ENCODE measurements at regions not wholly inside any gene's neighbourhood (a gene's known extent, or its start where the extent isn't known, plus 50 kb on each side); places are given as distances from the start of the nearest gene placed in this dataset.

- H3K4me1 ChIP-seq = peaks cover 0 to 31% (median 3%) of the 10 kb centered on the region in 4 donors
- no peak for ATAC-seq (ENCODE audit: low FRiP score in 2 of 2)
- no peaks in the 10 kb centered on the region for H3K27me3 ChIP-seq
- TF ChIP-seq EP300 (IDR thresholded peaks at IDR 0.05) (no peak), CTCF (IDR thresholded peaks at IDR 0.05) (no peak), POLR2AphosphoS5 (IDR thresholded peaks at IDR 0.05) (no peak), POLR2A (IDR thresholded peaks at IDR 0.05) (no peak)
- H3K9me3 ChIP-seq = no peaks in the 10 kb centered on the region
- no peak overlapping the region for H3K4me3 ChIP-seq
- peak overlapping the region in 3 of 4 donors; percentile 33 to 65 (median 42) for H3K27ac ChIP-seq
- 68 to 85% methylated on average over 7 of the region's 7 CpGs for WGBS, 2 donors
- no peaks in the 10 kb centered on the region for H3K36me3 ChIP-seq
- no peak for DNase-seq
These were observed 192.4 kb downstream of the CD83 start for GRCh38 chr6:14309951-14310445.

DNA sequence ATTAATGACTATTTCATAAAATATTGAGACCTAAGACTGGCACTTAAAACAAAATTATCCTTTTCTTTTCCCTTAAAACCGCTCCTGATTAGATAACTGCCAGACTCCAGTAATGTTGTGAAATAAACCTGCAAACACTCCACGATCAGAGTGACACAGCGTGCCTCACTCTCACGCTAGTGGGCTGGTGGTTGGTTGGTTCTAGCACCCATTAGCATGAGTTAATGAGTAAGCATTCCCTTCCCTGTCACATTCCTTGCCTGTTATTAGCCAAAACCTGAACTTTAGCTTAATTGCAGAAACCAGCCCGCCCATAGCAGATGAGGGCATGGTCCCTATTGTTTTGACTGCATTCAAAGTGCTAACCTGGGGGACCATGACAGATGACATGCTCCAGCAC lies 193.4 kb downstream of the CD83 start:
- WGBS, 2 donors = 39 to 55% methylated on average over 5 of the region's 5 CpGs
- DNase-seq (peak in 1 of 2 donors; percentile 63), ATAC-seq (ENCODE audit: low FRiP score in 2 of 2) (peak; percentile 48 to 79)
- H3K36me3 ChIP-seq = no peaks in the 10 kb centered on the region
- no peaks in the 10 kb centered on the region for H3K27me3 ChIP-seq
- peak overlapping the region in 2 of 4 donors; percentile 24 to 65 for H3K27ac ChIP-seq
- H3K4me1 ChIP-seq = peaks cover 0 to 24% (median 3%) of the 10 kb centered on the region in 4 donors
- no peak overlapping the region for H3K4me3 ChIP-seq
- TF ChIP-seq CTCF (IDR thresholded peaks at IDR 0.05) (no peak), POLR2A (IDR thresholded peaks at IDR 0.05) (no peak), EP300 (IDR thresholded peaks at IDR 0.05) (peak in 1 of 4 donors; percentile 9), POLR2AphosphoS5 (IDR thresholded peaks at IDR 0.05) (peak in 1 of 2 donors; percentile 13)
- no peaks in the 10 kb centered on the region for H3K9me3 ChIP-seq

DNA sequence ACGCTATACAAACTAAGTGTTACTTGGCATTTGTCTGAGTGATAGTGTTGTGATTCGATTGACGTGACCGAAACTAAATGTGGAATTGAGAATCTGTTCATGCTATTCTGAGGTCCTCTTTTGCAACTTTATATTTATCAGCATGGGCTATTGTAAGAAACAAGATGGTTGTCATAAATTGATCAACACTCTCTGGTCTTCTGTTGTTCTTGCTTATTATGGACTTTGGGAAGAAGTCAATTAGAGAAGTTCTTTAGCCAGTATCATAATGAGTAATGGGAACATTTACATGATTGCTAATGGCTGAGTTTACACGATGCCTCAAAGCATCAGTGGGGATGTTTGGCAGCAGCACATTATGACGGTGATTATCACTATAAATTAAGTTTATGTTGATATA lies 195.0 kb downstream of the CD83 start:
- H3K27me3 ChIP-seq = no peaks in the 10 kb centered on the region
- WGBS, 2 donors = 90 to 91% methylated on average over 6 of the region's 6 CpGs
- peaks cover 7 to 32% (median 14%) of the 10 kb centered on the region in 4 donors for H3K4me1 ChIP-seq
- ATAC-seq (ENCODE audit: low FRiP score in 2 of 2) (no peak), DNase-seq (no peak)
- no peak overlapping the region for H3K4me3 ChIP-seq
- TF ChIP-seq CTCF (IDR thresholded peaks at IDR 0.05) (no peak), POLR2AphosphoS5 (IDR thresholded peaks at IDR 0.05) (no peak), EP300 (IDR thresholded peaks at IDR 0.05) (no peak), POLR2A (IDR thresholded peaks at IDR 0.05) (no peak)
- H3K36me3 ChIP-seq = no peaks in the 10 kb centered on the region
- H3K27ac ChIP-seq = no peak overlapping the region
- no peaks in the 10 kb centered on the region for H3K9me3 ChIP-seq

- no peaks in the 10 kb centered on the region for H3K27me3 ChIP-seq
- WGBS, 2 donors = 77 to 87% methylated on average over 2 of the region's 2 CpGs
- no peaks in the 10 kb centered on the region for H3K36me3 ChIP-seq
- peaks cover 7 to 32% (median 14%) of the 10 kb centered on the region in 4 donors for H3K4me1 ChIP-seq
- no peak overlapping the region for H3K4me3 ChIP-seq
- TF ChIP-seq POLR2A (IDR thresholded peaks at IDR 0.05) (no peak), POLR2AphosphoS5 (IDR thresholded peaks at IDR 0.05) (no peak), CTCF (IDR thresholded peaks at IDR 0.05) (no peak), EP300 (IDR thresholded peaks at IDR 0.05) (no peak)
- ATAC-seq (ENCODE audit: low FRiP score in 2 of 2) (no peak), DNase-seq (no peak)
- no peaks in the 10 kb centered on the region for H3K9me3 ChIP-seq
- no peak overlapping the region for H3K27ac ChIP-seq
These were observed 195.7 kb downstream of the CD83 start for GRCh38 chr6:14313248-14313647.

GRCh38 chr6:14315353-14315752 lies 197.8 kb downstream of the CD83 start:
- Histone ChIP-seq H3K9me3 (no peaks in the 10 kb centered on the region), H3K4me1 (peaks cover 7 to 22% (median 12%) of the 10 kb centered on the region in 4 donors), H3K36me3 (no peaks in the 10 kb centered on the region), H3K27me3 (no peaks in the 10 kb centered on the region), H3K27ac (peak overlapping the region in 1 of 4 donors; percentile 34), H3K4me3 (no peak overlapping the region)
- TF ChIP-seq POLR2A (IDR thresholded peaks at IDR 0.05) = no peak
- no peak for TF ChIP-seq POLR2AphosphoS5 (IDR thresholded peaks at IDR 0.05)
- no peak for TF ChIP-seq CTCF (IDR thresholded peaks at IDR 0.05)
- TF ChIP-seq EP300 (IDR thresholded peaks at IDR 0.05) = no peak
- ATAC-seq (ENCODE audit: low FRiP score in 2 of 2) (no peak), DNase-seq (no peak)

Measured in upper lobe of left lung (tissue), 6 donors.